Endothelial cell of umbilical vein (primary cell): ENCODE measurements at regions not wholly inside any gene's neighbourhood (a gene's known extent, or its start where the extent isn't known, plus 50 kb on each side); places are given as distances from the start of the nearest gene placed in this dataset.

Experiments used
- CTCF ChIP-seq, 2 donors: IDR thresholded peaks; 1 replicate in 1 of 2; 2 replicates in 1 of 2; pipeline ENCODE4 v1.5.1; 2011; ENCODE audit warnings: low read length in 2 of 2, mild to moderate bottlenecking in 2 of 2, moderate library complexity in 2 of 2, control low read depth in 1 of 2, inconsistent platforms in 1 of 2, low read depth in 1 of 2; ENCODE audit not compliant: insufficient read depth in 1 of 2; ENCODE audit errors: extremely low read depth in 1 of 2
- EZH2 ChIP-seq: IDR thresholded peaks from 2 replicates; pipeline ENCODE4 v1.6.1; 2012; ENCODE audit warnings: borderline replicate concordance, low read depth, mild to moderate bottlenecking, moderate library complexity, low read length, inconsistent platforms; ENCODE audit not compliant: severe bottlenecking
- POLR2A ChIP-seq: IDR thresholded peaks from 2 replicates; pipeline ENCODE4 v1.6.1; 2012; ENCODE audit warnings: low read depth, mild to moderate bottlenecking, control low read depth, low read length

DNA sequence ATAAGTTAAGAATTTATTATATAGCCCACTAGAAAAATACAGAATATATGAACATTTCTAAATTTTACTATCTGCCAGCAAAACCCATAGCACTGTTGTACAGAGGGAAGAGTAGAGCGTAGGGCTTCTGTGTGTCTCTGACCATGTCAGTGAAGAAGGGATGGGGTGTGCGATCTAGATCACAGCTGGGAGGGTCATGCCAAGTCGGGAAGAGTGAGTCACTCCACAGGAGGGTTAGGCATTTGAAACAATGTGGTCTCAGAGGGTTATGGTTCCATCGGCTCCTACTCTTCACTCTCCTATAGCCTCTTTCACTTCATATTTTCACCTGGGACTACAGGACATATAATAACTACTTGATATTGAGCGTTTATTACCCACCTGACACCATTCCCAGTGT is 185.1 kb upstream of the DDHD1 start:
- TF ChIP-seq EZH2, result no peak
- TF ChIP-seq CTCF (IDR thresholded peaks at IDR 0.05; ENCODE audit: extremely low read depth in 1 of 2, insufficient read depth in 1 of 2, low read depth in 1 of 2, low read length in 2 of 2), result no peak
- TF ChIP-seq POLR2A, result no peak
